GM12865 (cell line): ENCODE measurements at regions not wholly inside any gene's neighbourhood (a gene's known extent, or its start where the extent isn't known, plus 50 kb on each side); places are given as distances from the start of the nearest gene placed in this dataset.

ENCODE experiments used
- DNase-seq: peaks from one replicate; pipeline ENCODE4 v3.0.0; 2010; ENCODE audit warnings: low read depth
- H3K4me3 ChIP-seq: 2 replicates; pipeline ENCODE4 v1.5.1; 2011; ENCODE audit warnings: mild to moderate bottlenecking, low read depth, low read length, control low read depth
- CTCF ChIP-seq: IDR thresholded peaks from 2 replicates; pipeline ENCODE4 v1.5.1; 2011; ENCODE audit warnings: low read length, control low read depth, low read depth, inconsistent platforms; ENCODE audit not compliant: insufficient read depth; ENCODE audit errors: missing control alignments

- no peak overlapping the region for H3K4me3 ChIP-seq
- TF ChIP-seq CTCF = no peak
- DNase-seq = no peak
Measured at GRCh38 chr2:217076058-217076435, 216.2 kb upstream of the TNP1 start.

DNA sequence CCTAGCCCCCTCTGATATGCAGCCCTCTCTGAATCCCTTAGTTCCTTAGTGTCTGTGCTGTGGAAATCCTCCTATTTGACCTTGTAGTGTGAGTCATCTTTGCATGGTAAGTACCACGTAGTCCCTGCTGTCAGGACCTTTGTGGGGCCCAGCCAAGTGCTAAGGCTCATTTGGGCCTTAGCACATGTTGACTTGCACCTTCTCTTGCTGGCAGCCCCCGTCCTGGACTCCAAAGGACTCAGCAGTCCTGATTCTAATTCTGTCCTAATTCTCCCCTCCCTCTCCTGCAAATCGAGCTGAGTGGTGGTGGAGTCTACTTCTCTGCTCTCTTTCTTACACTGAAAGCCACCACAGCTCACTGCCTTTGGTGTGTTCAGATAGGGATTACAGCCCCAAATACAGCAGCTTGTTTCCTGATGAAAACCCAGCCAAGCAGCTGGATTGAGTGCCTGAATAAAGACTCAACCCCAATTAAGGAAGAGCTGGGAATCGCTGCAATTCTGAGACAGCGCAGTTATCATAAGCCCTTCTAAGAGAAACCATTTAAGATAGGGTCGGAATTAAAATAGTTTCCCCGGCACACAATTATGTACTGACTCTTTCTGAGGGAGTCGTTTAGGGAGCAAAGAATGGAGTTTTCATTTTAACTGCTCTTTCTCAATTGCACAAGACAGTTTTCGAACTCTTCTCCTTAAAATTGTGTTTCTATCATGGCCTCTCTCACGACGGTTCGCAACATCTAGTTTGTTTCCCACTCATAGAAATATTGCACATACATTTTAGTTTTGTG lies 215.6 kb upstream of the TNP1 start:
- DNase-seq = no peak
- no peak overlapping the region for H3K4me3 ChIP-seq
- no peak for TF ChIP-seq CTCF

DNA sequence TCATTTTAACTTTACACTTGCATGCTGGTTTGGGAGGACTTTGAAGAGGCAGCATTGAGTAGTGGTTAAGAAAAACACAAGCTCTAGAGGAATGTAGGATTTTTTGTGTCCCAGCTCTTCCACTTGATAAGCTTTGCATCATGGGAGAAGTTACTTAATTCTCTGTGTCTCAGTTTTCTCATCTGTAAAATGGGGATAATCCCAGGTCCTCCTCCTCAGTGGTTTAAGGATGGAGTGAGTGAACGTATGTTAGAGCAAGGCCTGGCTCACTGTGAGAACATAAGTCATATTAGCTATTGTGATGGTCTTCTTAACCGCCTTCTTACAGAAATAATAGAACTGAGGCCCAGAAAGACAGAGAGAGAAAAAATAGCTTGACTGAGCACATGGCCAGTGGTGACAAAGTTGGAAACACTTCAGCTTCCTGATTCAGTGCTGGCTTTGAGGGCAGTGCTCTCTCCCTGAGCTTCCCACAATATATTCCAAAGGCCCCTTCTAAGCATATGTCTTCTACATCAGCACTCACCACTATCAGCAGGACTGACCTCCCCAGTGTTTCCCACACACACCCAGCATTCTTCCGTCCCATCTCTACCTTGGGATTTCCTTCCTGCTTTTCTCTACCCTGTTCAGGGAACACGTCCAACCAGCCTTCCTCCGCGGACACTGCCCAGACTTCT lies 214.9 kb upstream of the TNP1 start:
- no peak overlapping the region for H3K4me3 ChIP-seq
- no peak for TF ChIP-seq CTCF
- DNase-seq = no peak

DNA sequence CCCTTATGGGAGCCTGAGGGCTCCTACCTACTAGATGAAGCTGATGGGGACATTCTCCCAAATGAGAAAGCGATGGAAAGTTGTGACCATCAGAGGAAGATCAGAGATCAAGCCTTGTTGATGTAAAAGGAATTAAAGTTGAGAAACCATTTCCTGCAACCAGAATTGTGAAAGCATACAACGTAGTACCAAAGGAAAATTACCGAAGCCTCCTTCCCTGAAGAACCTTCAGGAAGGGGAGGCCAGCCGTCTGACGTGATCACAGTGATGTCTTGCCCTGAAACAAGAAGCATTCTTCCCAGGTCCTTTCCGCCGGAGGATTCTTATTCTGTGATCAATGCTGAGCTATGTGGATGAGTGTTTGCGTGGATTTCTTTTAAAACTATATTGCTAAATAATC lies 211.6 kb upstream of the TNP1 start:
- no peak for DNase-seq
- H3K4me3 ChIP-seq = no peak overlapping the region
- TF ChIP-seq CTCF = no peak

DNA sequence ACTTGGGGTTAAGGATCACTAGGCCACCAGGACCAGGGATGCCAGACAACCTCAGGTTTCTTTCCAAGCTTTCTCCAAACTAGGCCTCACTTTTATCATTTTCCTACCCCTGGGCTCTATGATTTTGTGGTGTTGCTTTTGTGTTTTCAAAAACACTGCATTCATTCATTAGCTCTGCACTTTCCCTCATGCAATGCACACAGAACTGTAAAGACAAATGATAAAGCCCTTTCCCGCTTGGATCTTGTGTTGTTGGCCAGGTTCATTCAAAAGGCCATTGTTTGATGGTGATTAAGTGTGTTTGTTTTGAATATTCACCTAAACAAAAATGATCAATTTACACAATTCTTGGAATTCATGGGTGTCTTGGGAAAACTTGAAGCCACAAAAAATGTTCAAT lies 210.7 kb upstream of the TNP1 start:
- no peak overlapping the region for H3K4me3 ChIP-seq
- no peak for TF ChIP-seq CTCF

DNA sequence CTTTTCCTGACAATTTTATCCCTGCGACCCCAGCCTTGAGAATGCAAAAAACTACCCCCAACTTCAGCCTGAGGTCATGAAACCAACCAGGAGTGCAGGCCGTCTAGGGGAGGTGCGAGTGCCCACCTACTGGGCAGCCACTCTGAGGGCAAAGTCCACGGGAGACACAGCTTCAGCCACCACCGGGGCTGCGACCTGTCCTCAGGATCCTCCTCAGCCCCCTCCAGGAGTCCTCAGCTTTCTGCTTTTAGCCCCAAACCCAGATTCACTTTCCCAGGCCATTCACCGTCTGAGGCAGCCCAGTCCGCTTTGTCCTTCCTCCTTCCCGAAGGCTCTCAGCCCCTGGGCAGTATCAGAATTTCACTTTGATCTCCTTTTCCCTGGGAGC lies 210.2 kb upstream of the TNP1 start:
- TF ChIP-seq CTCF = no peak
- H3K4me3 ChIP-seq = no peak overlapping the region
- no peak for DNase-seq

More for the DNA sequence above, 210.7 kb upstream of the TNP1 start:
- no peak for DNase-seq
